ENCODE measurements at regions not wholly inside any gene's neighbourhood (a gene's known extent, or its start where the extent isn't known, plus 50 kb on each side); places are given as distances from the start of the nearest gene placed in this dataset.

DNA sequence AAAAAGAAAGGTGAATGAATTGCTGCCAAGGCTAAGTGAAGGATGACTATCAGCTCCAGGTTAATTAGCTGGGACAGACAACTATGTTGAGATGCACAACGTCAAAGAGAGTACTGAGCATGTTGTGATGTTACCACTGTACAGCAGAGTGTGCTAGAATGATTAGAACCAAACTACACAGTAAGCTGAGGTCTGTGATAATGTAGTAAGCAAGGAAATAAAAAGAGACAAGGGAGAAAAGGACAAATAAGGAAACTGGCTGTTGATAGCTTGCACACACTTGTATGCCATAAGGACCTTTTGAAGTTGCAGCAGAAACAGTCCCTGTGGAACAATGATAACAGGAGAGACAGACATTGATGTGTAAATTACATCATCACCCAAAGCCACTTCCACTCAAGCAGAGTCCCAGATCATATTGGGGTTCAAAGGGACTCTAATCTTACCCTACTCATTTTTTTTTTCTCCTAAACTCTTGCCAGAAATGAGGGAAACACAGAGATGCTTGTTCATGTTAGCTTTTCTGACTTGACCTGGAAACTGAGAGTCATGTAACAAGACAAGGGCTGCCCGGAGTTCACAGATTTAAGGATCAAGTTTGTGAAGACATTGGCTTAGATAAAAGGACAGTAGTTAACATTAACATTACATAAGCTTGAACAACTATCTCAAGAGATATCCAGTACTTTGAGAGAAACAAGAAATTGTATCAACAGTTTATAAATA, 189.9 kb downstream of the CENPW start:
- TF ChIP-seq, protein P1, sequence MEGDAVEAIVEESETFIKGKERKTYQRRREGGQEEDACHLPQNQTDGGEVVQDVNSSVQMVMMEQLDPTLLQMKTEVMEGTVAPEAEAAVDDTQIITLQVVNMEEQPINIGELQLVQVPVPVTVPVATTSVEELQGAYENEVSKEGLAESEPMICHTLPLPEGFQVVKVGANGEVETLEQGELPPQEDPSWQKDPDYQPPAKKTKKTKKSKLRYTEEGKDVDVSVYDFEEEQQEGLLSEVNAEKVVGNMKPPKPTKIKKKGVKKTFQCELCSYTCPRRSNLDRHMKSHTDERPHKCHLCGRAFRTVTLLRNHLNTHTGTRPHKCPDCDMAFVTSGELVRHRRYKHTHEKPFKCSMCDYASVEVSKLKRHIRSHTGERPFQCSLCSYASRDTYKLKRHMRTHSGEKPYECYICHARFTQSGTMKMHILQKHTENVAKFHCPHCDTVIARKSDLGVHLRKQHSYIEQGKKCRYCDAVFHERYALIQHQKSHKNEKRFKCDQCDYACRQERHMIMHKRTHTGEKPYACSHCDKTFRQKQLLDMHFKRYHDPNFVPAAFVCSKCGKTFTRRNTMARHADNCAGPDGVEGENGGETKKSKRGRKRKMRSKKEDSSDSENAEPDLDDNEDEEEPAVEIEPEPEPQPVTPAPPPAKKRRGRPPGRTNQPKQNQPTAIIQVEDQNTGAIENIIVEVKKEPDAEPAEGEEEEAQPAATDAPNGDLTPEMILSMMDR (IDR thresholded peaks at IDR 0.05 in 2 of 3, conservative IDR thresholded peaks at IDR 0.05 in 1 of 3; ENCODE audit: control insufficient read depth in 2 of 3, extremely low read depth in 1 of 3, insufficient read depth in 1 of 3, low read depth in 3 of 3, low read length in 3 of 3), result peak in 1 of 3 experiments; percentile 12; a peak in 1 of 6 replicates
- TF ChIP-seq RAD21 (IDR thresholded peaks at IDR 0.05; ENCODE audit: insufficient read depth, low read depth, low read length) (peak; percentile 19; the same call in 1 of the 2 replicates), SIX5 (IDR thresholded peaks at IDR 0.05; ENCODE audit: low read depth, low read length, severe bottlenecking) (no peak), FOXM1 (IDR thresholded peaks at IDR 0.05; ENCODE audit: low read depth, low read length) (no peak)
- RAD21 ChIA-PET (ENCODE audit: unreplicated experiment), result no interaction called here
- DNase-seq (ENCODE audit: low read depth, low spot score) (no peak), FAIRE-seq (no peak), ATAC-seq (0 out of 3 replicates have a peak, but pooled peaks have one; percentile 29)
- no peak overlapping the region for H3K4me2 ChIP-seq (ENCODE audit: control insufficient read depth, insufficient read depth)
- H3K9ac ChIP-seq (ENCODE audit: control insufficient read depth, insufficient read depth, low read length), result no peak overlapping the region
- intact Hi-C loops (cut with micrococcal nuclease; ENCODE audit: unreplicated experiment) (loop anchor here (5.0 kb wide), 1 partner anchor 352 kb away; no protein-coding TSS in a partner anchor), in situ Hi-C loops (cut with MboI) (no loop called here)
- H3K4me1 ChIP-seq (ENCODE audit: control insufficient read depth, insufficient read depth, low read length), result no peaks in the 10 kb centered on the region
- H3K4me3 ChIP-seq, result no peak overlapping the region
- no peak overlapping the region for H2AFZ ChIP-seq (ENCODE audit: control insufficient read depth, low read depth, low read length)
- POLR2A ChIA-PET, result no interaction called here
- WGBS (ENCODE audit: insufficient coverage, insufficient replicate concordance, low lambda C conversion rate, missing lambda C conversion rate), result 17% methylated on average over 2 of the region's 2 CpGs
- H4K20me1 ChIP-seq (ENCODE audit: control insufficient read depth, insufficient read depth), result no peaks in the 10 kb centered on the region
- H3K9me3 ChIP-seq (replicated peaks; ENCODE audit: control insufficient read depth, insufficient read depth, low read length), result no peaks in the 10 kb centered on the region
- CTCF ChIA-PET, result interaction anchor here (0.6 kb wide), 2 partner anchors 545 to 905 kb away, joined by 3 read pairs; no protein-coding TSS in a partner anchor
- no peak overlapping the region for H3K27ac ChIP-seq (ENCODE audit: control insufficient read depth, insufficient read depth)
- no peaks in the 10 kb centered on the region for H3K27me3 ChIP-seq (replicated peaks in 1 of 2; ENCODE audit: control insufficient read depth in 2 of 2, insufficient read depth in 2 of 2, low read length in 1 of 2)
- H3K36me3 ChIP-seq (ENCODE audit: control insufficient read depth in 2 of 2, insufficient read depth in 2 of 2, low read length in 1 of 2), result no peaks in the 10 kb centered on the region
- BruUV-seq (replicated peaks), result no TSS peak
- no peaks in the 10 kb centered on the region for H3K79me2 ChIP-seq (ENCODE audit: control insufficient read depth, insufficient read depth, low read length)
- SMC1A ChIA-PET (ENCODE audit: uncharacterized antibody, unreplicated experiment), result interaction anchor here (1.0 to 1.1 kb wide), 2 partner anchors 21 to 30 kb away, joined by 3 to 4 read pairs; no protein-coding TSS in a partner anchor

Measured in GM12878 (cell line).